Naive thymus-derived CD8-positive, alpha-beta T cell (primary cell): ENCODE measurements at regions not wholly inside any gene's neighbourhood (a gene's known extent, or its start where the extent isn't known, plus 50 kb on each side); places are given as distances from the start of the nearest gene placed in this dataset.
A peak's percentile ranks its signal among the peaks of the same experiment; 100 is the strongest.
"Not testable (repeated sequence)": the region's sequence is repeated elsewhere in the genome, so short reads cannot be mapped to it uniquely, and the experiment has no call there.

Experiments
- ATAC-seq, 2 donors: fragments of 150-1000 bp; cut with Tn5 transposase in 1 of 2; sonication (Bioruptor Pico), chemical (Tn5 transposase) in 1 of 2; 1 replicate in 1 of 2; 2 replicates in 1 of 2; pipeline ENCODE4 v1.10.0; 2021; ENCODE audit warnings: mild to moderate bottlenecking in 2 of 2, moderate library complexity in 2 of 2
- POLR2A ChIA-PET: fragments of 350-600 bp; sonication (Branson Sonifier 250); formaldehyde crosslinking; loops from one replicate; lab custom pipeline; 2021; ENCODE audit warnings: antibody characterized with exemption; lab: Charles Lee
- DNase-seq, 10 donors: peaks; one replicate each; pipeline versions ENCODE4 v3.0.0 to v3.0.0-alpha.2; 2020 to 2022
- H3K27ac Mint-ChIP-seq, 10 donors: one replicate each; pipeline ENCODE4 v1.8.0; 2020 to 2022; ENCODE audit warnings: mild to moderate bottlenecking in 10 of 10, mixed read lengths in 10 of 10, moderate library complexity in 4 of 10, inconsistent platforms in 1 of 10
- H3K27me3 Mint-ChIP-seq, 5 donors: one replicate each; pipeline ENCODE4 v1.8.0; 2021 to 2022; ENCODE audit warnings: mixed read lengths in 5 of 5
- H3K36me3 Mint-ChIP-seq, 3 donors: one replicate each; pipeline ENCODE4 v1.8.0; 2020 to 2022; ENCODE audit warnings: mixed read lengths in 3 of 3, mild to moderate bottlenecking in 2 of 3, inconsistent platforms in 1 of 3
- H3K4me1 Mint-ChIP-seq, 4 donors: one replicate each; pipeline ENCODE4 v1.8.0; 2021 to 2022; ENCODE audit warnings: mixed read lengths in 4 of 4
- H3K4me3 Mint-ChIP-seq, 10 donors: one replicate each; pipeline ENCODE4 v1.8.0; 2020 to 2022; ENCODE audit warnings: mild to moderate bottlenecking in 10 of 10, mixed read lengths in 10 of 10, moderate library complexity in 6 of 10, inconsistent platforms in 1 of 10
- H3K9me3 Mint-ChIP-seq, 9 donors: one replicate each; pipeline ENCODE4 v1.8.0; 2020 to 2022; ENCODE audit warnings: mixed read lengths in 9 of 9, mild to moderate bottlenecking in 3 of 9, inconsistent platforms in 1 of 9, moderate library complexity in 1 of 9

GRCh38 chr5:40364441-40364840, 315.3 kb upstream of the PTGER4 start:
- peaks cover 0 to 6% (median 4%) of the 10 kb centered on the region in 3 donors for H3K36me3 Mint-ChIP-seq
- peaks cover 0 to 15% (median 3%) of the 10 kb centered on the region in 9 donors for H3K9me3 Mint-ChIP-seq
- H3K4me3 Mint-ChIP-seq, result no peak overlapping the region
- peak overlapping the region in 2 of 10 donors; percentile 66 to 76 for H3K27ac Mint-ChIP-seq
- no peaks in the 10 kb centered on the region for H3K27me3 Mint-ChIP-seq
- ATAC-seq (no peak), DNase-seq (no peak)
- peaks cover 7 to 21% (median 10%) of the 10 kb centered on the region in 4 donors for H3K4me1 Mint-ChIP-seq
- POLR2A ChIA-PET, result no interaction called here

DNA sequence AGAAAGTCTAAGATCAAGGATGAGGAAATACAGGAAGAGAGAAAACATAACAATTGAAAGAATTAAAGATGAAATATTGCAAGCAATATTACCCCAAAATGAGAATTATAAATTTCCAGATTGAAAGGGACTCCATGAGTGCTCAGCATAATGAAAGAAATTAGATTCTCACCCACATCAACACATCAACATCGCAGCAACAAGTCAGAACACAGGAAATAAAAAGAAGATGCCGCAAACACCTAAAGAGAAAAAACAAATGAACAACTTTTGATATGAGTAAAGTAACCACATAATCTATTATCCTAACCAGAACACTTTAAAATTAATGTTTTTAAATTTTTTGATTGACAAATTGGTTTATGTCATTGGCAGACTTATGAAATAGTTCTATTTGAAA, 318.3 kb upstream of the PTGER4 start:
- POLR2A ChIA-PET, result no interaction called here
- Mint-ChIP-seq H3K4me3 (peak overlapping the region in 2 of 10 donors; percentile 3 to 22), H3K9me3 (peaks cover 0 to 15% (median 3%) of the 10 kb centered on the region in 9 donors), H3K27me3 (no peaks in the 10 kb centered on the region), H3K4me1 (peaks cover 0 to 20% (median 5%) of the 10 kb centered on the region in 4 donors), H3K27ac (peak overlapping the region in 2 of 10 donors; percentile 26 to 28), H3K36me3 (peaks cover 0 to 6% (median 4%) of the 10 kb centered on the region in 3 donors)
- ATAC-seq (no peak), DNase-seq (peak in 1 of 10 donors; percentile 34)

DNA sequence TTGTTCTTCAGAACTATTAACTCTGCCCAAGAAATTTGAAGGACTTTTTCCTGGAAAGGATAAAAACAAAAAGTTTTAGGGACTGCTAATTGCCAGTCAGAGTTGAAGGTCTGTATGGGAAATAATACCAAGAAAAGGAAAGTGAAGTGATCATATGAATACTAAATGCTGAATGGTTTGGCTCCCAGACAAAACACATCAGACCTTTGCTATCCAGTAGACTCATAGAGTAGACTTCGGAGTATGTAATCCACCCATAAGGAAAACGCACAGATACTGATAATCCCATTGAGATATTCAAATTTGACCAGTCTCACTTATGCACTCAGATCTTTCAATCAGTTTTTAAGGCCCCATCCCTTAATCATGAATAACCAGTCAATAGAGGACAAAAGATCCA, 319.0 kb upstream of the PTGER4 start:
- Mint-ChIP-seq H3K4me1 (peaks cover 0 to 21% (median 5%) of the 10 kb centered on the region in 4 donors), H3K36me3 (peaks cover 0 to 6% (median 4%) of the 10 kb centered on the region in 3 donors), H3K4me3 (peak overlapping the region in 1 of 10 donors; percentile 38), H3K9me3 (peaks cover 0 to 15% (median 3%) of the 10 kb centered on the region in 9 donors), H3K27me3 (no peaks in the 10 kb centered on the region), H3K27ac (peak overlapping the region in 2 of 10 donors; percentile 26 to 67)
- ATAC-seq (no peak), DNase-seq (no peak)
- POLR2A ChIA-PET, result no interaction called here

DNA sequence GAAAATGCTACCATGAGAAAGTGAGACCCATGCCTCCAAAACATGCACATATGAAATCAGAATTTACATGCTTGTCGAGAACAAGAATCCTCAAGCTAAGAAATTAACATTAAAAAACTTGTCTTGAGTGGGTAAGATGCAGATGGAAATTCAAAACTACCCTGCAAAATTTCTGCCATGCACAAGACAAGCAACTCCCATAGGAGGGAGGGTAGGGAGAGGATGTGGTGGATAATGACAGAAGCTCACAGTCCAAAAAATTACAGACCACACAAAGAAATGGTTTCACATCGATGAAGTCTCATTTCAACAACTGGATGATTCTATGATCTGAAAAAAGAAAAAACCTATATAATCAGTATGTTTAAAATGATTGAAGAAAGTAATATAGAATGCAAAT, 319.9 kb upstream of the PTGER4 start:
- no peak for DNase-seq
- H3K36me3 Mint-ChIP-seq, result peaks cover 0 to 6% (median 4%) of the 10 kb centered on the region in 3 donors
- peaks cover 0 to 15% (median 3%) of the 10 kb centered on the region in 9 donors for H3K9me3 Mint-ChIP-seq
- H3K27me3 Mint-ChIP-seq, result no peaks in the 10 kb centered on the region
- POLR2A ChIA-PET, result no interaction called here
- peaks cover 0 to 17% (median 4%) of the 10 kb centered on the region in 4 donors for H3K4me1 Mint-ChIP-seq
- peak overlapping the region in 1 of 10 donors; percentile 63 for H3K27ac Mint-ChIP-seq
- no peak for ATAC-seq
- no peak overlapping the region for H3K4me3 Mint-ChIP-seq

- ATAC-seq, result no peak
- Mint-ChIP-seq H3K27me3 (no peaks in the 10 kb centered on the region), H3K4me3 (no peak overlapping the region), H3K36me3 (peaks cover 0 to 6% (median 3%) of the 10 kb centered on the region in 3 donors), H3K27ac (no peak overlapping the region), H3K4me1 (peaks cover 0 to 17% (median 4%) of the 10 kb centered on the region in 4 donors), H3K9me3 (peaks cover 0 to 15% (median 3%) of the 10 kb centered on the region in 9 donors)
- DNase-seq, result no peak
- POLR2A ChIA-PET, result interaction anchor here (0.5 kb wide), 1 partner anchor 436 kb away, joined by 4 read pairs; no protein-coding TSS in a partner anchor
Observed at GRCh38 chr5:40359093-40359492, 320.6 kb upstream of the PTGER4 start.

DNA sequence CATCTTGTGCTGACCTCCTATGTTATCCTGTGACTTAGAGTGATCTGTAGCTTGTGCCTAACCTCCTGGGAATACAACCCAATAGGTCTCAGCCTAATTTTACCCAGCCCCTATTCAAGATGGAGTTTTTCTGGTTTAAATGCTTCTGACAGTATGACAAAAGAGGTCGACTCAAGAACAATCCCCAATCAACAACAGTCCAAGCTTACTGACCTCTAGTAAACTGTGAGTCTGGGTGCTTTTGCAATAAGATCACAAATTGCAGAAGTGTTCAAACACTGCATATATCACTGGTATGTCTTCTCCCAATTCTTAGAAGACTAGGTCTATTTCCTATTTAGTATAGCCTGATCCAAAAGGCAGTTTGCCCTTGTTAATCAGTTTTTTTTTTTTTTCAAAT, 323.5 kb upstream of the PTGER4 start:
- no peak for DNase-seq
- H3K27me3 Mint-ChIP-seq, result no peaks in the 10 kb centered on the region
- ATAC-seq, result no peak
- H3K4me1 Mint-ChIP-seq, result peaks cover 0 to 15% (median 2%) of the 10 kb centered on the region in 4 donors
- POLR2A ChIA-PET, result no interaction called here
- no peak overlapping the region for H3K27ac Mint-ChIP-seq
- H3K4me3 Mint-ChIP-seq, result no peak overlapping the region
- H3K36me3 Mint-ChIP-seq, result no peaks in the 10 kb centered on the region
- peaks cover 0 to 5% (median 1%) of the 10 kb centered on the region in 9 donors for H3K9me3 Mint-ChIP-seq

- H3K4me3 Mint-ChIP-seq, result no peak overlapping the region
- no peaks in the 10 kb centered on the region for H3K27me3 Mint-ChIP-seq
- H3K4me1 Mint-ChIP-seq, result peaks cover 0 to 14% (median 2%) of the 10 kb centered on the region in 4 donors
- peaks cover 0 to 2% (median 0%) of the 10 kb centered on the region in 3 donors for H3K36me3 Mint-ChIP-seq
- ATAC-seq, result no peak
- POLR2A ChIA-PET, result no interaction called here
- no peak for DNase-seq
- peaks cover 0 to 9% (median 5%) of the 10 kb centered on the region in 9 donors for H3K9me3 Mint-ChIP-seq
- H3K27ac Mint-ChIP-seq, result no peak overlapping the region
Observed at GRCh38 chr5:40355846-40356245, 323.9 kb upstream of the PTGER4 start.

DNA sequence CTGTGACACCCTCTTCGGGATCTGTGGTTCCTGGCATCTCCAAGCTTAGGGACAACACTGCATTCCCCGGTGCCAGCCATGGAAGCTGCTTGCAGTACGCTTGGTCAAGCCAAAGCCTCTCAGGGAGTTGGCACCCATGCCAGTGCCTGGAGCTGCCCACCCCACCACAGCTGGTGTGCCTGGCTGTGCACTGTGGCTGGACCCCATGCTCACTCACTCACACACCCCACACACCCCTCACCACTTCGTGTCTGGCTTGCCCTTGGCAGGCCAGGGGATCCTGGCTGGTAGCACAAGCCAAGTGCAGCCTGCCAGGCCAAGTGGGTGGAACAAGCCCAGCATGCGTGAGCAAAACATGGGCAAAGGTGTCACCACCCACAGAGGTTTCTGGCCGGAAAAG, 324.5 kb upstream of the PTGER4 start:
- DNase-seq (no peak), ATAC-seq (no peak)
- Mint-ChIP-seq H3K4me1 (peaks cover 0 to 12% (median 1%) of the 10 kb centered on the region in 4 donors), H3K27me3 (no peaks in the 10 kb centered on the region), H3K36me3 (peaks cover 0 to 8% (median 4%) of the 10 kb centered on the region in 3 donors), H3K27ac (no peak overlapping the region), H3K4me3 (no peak overlapping the region), H3K9me3 (peaks cover 1 to 14% (median 9%) of the 10 kb centered on the region in 9 donors)
- POLR2A ChIA-PET, result no interaction called here

- H3K27me3 Mint-ChIP-seq, result no peaks in the 10 kb centered on the region
Observed at GRCh38 chr5:40354171-40354570, 325.5 kb upstream of the PTGER4 start.

DNA sequence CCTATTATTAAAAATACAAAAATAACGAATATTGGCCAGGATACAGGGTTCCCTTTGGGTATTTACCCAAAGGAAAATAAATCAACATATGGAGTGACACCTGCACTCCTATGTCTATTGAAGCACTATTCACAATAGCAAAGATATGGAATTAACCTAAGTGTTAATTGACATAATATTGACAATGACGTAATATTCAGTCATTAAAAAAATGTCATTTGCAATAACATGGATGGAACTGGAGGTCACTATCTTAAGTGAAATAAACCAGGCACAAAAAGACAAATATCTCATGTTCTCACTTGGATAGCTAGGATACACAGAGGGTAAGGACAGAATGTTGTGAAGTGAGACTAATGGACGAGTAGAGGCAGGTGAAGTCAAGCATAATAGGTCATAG, 326.3 kb upstream of the PTGER4 start:
- H3K4me3 Mint-ChIP-seq, result no peak overlapping the region
- peaks cover 0 to 5% (median 0%) of the 10 kb centered on the region in 4 donors for H3K4me1 Mint-ChIP-seq
- no peak for DNase-seq
- ATAC-seq, result no peak
- H3K36me3 Mint-ChIP-seq, result peaks cover 0 to 22% (median 16%) of the 10 kb centered on the region in 3 donors
- POLR2A ChIA-PET, result no interaction called here
- peaks cover 9 to 31% (median 21%) of the 10 kb centered on the region in 9 donors for H3K9me3 Mint-ChIP-seq
- H3K27ac Mint-ChIP-seq, result no peak overlapping the region
- no peaks in the 10 kb centered on the region for H3K27me3 Mint-ChIP-seq

More at GRCh38 chr5:40354171-40354570, 325.5 kb upstream of the PTGER4 start:
- H3K27ac Mint-ChIP-seq, result no peak overlapping the region
- H3K4me3 Mint-ChIP-seq, result no peak overlapping the region
- H3K4me1 Mint-ChIP-seq, result peaks cover 0 to 7% (median 1%) of the 10 kb centered on the region in 4 donors
- DNase-seq (no peak), ATAC-seq (no peak)
- H3K9me3 Mint-ChIP-seq, result peaks cover 9 to 24% (median 18%) of the 10 kb centered on the region in 9 donors
- POLR2A ChIA-PET, result no interaction called here
- peaks cover 0 to 19% (median 14%) of the 10 kb centered on the region in 3 donors for H3K36me3 Mint-ChIP-seq

DNA sequence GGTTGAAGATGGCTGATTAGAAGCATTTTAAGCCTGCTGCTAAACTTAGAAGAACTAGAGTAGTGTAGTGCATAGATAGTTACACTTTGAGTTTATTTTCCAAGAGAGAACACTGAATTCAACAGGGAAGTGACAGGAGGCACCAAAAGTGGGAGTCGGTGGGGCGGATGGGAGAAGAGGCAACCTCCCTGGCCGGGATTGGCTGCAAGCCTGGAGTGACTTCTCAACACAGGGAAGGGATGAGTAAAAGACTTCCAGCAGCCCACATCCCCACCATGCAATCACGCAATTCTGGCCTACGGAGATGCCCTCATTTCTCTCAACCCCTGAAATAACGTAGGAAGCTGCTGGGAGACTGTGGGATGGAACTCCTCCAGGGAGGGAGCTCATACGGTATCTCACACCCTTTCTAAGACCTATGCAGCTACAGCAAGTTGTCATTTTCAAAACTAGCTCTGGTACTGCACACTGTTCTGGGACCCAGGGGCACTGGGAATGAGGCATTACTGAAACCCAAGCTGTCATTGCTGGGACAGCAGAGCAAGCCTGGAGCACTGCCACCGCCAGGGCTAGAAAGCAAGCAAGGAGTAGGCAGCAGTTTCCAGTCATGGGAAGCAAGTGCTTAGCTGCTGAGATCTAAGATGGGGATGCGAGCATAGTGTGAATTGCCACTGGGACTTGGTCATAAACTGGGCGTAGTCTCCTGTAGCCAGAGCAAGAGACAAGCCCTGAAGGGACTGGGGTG, 331.6 kb upstream of the PTGER4 start:
- no peak for ATAC-seq
- H3K9me3 Mint-ChIP-seq, result peaks cover 9 to 42% (median 27%) of the 10 kb centered on the region in 9 donors

DNA sequence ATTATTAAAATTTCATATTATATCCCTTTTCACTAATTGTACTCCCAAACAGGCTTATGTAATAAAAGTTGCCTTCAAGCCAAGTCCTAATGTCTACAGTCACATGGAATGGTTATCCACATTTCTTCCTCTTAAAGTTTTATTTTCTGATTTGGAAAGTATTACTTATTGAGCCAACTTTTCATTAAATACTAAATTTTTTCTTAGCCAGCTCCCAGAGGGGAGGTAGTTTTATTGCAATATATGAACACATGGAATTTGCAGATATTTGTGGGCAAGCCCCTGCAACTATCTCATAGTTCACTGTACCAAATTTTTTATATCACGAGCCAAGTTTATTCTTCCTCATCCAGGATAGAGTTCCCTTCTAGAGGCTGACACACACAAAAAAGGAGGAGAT, 332.8 kb upstream of the PTGER4 start:
- no peak for ATAC-seq
- H3K4me1 Mint-ChIP-seq, result peaks cover 0 to 2% (median 0%) of the 10 kb centered on the region in 4 donors
- POLR2A ChIA-PET, result no interaction called here
- H3K36me3 Mint-ChIP-seq, result peaks cover 0 to 27% (median 16%) of the 10 kb centered on the region in 3 donors
- H3K27ac Mint-ChIP-seq, result no peak overlapping the region
- peaks cover 0 to 3% (median 0%) of the 10 kb centered on the region in 5 donors for H3K27me3 Mint-ChIP-seq
- no peak overlapping the region for H3K4me3 Mint-ChIP-seq
- no peak for DNase-seq
- peaks cover 9 to 42% (median 26%) of the 10 kb centered on the region in 9 donors for H3K9me3 Mint-ChIP-seq

More for the DNA sequence above, 331.6 kb upstream of the PTGER4 start:
- Mint-ChIP-seq H3K4me1 (peaks cover 0 to 2% (median 0%) of the 10 kb centered on the region in 4 donors), H3K4me3 (no peak overlapping the region), H3K27me3 (peaks cover 0 to 3% (median 0%) of the 10 kb centered on the region in 5 donors), H3K27ac (peak overlapping the region in 2 of 10 donors; percentile 8 to 56), H3K36me3 (peaks cover 0 to 27% (median 16%) of the 10 kb centered on the region in 3 donors)
- POLR2A ChIA-PET, result no interaction called here
- DNase-seq, result no peak

- Mint-ChIP-seq H3K9me3 (peaks cover 0 to 42% (median 3%) of the 10 kb centered on the region in 9 donors), H3K4me3 (peak overlapping the region in 2 of 10 donors; percentile 2 to 8), H3K4me1 (peaks cover 0 to 28% (median 4%) of the 10 kb centered on the region in 4 donors), H3K36me3 (peaks cover 2 to 18% (median 5%) of the 10 kb centered on the region in 3 donors), H3K27ac (peak overlapping the region in 4 of 10 donors; percentile 4 to 46 (median 22))
- DNase-seq, H3K27me3 Mint-ChIP-seq, ATAC-seq, POLR2A ChIA-PET: not testable (repeated sequence)
Observed at GRCh38 chr5:40338434-40338833, 341.3 kb upstream of the PTGER4 start.
